K562 (cell line): ENCODE measurements at regions not wholly inside any gene's neighbourhood (a gene's known extent, or its start where the extent isn't known, plus 50 kb on each side); places are given as distances from the start of the nearest gene placed in this dataset.

Experiments
- ATAC-seq: fragments of 200-7000 bp; cut with Tn5 transposase; 3 replicates; pipeline ENCODE4 v1.9.1; 2020; ENCODE audit warnings: moderate library complexity
- BruUV-seq: library from RNA; stranded (reverse); fragments of 400-500 nt; replicated peaks from 2 replicates; lab custom pipeline; 2021; lab: Mats Ljungman, UMichigan
- CTCF ChIA-PET: fragments of 300-600 bp; formaldehyde crosslinking; extraction: SDS; loops from one replicate; lab custom pipeline; 2021; ENCODE audit warnings: low intra/inter-chr PET ratio; lab: Yijun Ruan, JAX
- POLR2A ChIA-PET: fragments of 300-600, 350-650 bp; sonication (Branson Sonifier 250); formaldehyde crosslinking; extraction: SDS; loops from one replicate; lab custom pipeline; 2021; ENCODE audit warnings: antibody characterized with exemption, inconsistent platforms; lab: Yijun Ruan, JAX
- DNase-seq, 4 experiments: peaks; one replicate each; pipeline versions ENCODE4 v3.0.0 to v3.0.0-alpha.2; 2011 to 2018; ENCODE audit warnings: low spot score in 3 of 4, mixed read lengths in 3 of 4; ENCODE audit errors: extremely low read depth in 1 of 4
- FAIRE-seq: peaks from 2 replicates; lab custom pipeline; 2011; peaks lifted over from hg19 to GRCh38; lab: Jason Lieb, UNC
- H2AFZ ChIP-seq: 2 replicates; pipeline ENCODE4 v1.6.0; 2011; ENCODE audit warnings: low read depth, low read length, control low read depth, inconsistent platforms
- H3K27ac ChIP-seq: fragments of 200-600 bp; 3 replicates; pipeline ENCODE4 v1.8.0; 2011; ENCODE audit warnings: low read depth, mild to moderate bottlenecking, control low read depth, inconsistent platforms, low read length, moderate library complexity, mixed read lengths; ENCODE audit errors: extremely low read depth
- H3K27me3 ChIP-seq, 2 experiments: fragments of 300-600 bp in 1 of 2; 2 replicates in 1 of 2; 3 replicates in 1 of 2; pipeline versions ENCODE4 v1.6.0 to v1.8.0; 2011; ENCODE audit warnings: inconsistent platforms in 2 of 2, low read length in 2 of 2, mild to moderate bottlenecking in 1 of 2, mixed read lengths in 1 of 2, moderate library complexity in 1 of 2; ENCODE audit not compliant: control insufficient read depth in 2 of 2, insufficient read depth in 2 of 2
- H3K36me3 ChIP-seq: fragments of 300-600 bp; 3 replicates; pipeline ENCODE4 v1.8.0; 2011; ENCODE audit warnings: mild to moderate bottlenecking, low read length, inconsistent platforms; ENCODE audit not compliant: control insufficient read depth, insufficient read depth
- H3K4me1 ChIP-seq, 2 experiments: fragments of 200-600 bp in 1 of 2; replicated peaks in 1 of 2; 2 replicates in 1 of 2; 3 replicates in 1 of 2; pipeline versions ENCODE4 v1.5.1 to v1.8.0; 2011; ENCODE audit warnings: inconsistent platforms in 2 of 2, low read length in 2 of 2, mild to moderate bottlenecking in 1 of 2, mixed read lengths in 1 of 2, moderate library complexity in 1 of 2; ENCODE audit not compliant: control insufficient read depth in 2 of 2, insufficient read depth in 2 of 2
- H3K4me2 ChIP-seq: 2 replicates; pipeline ENCODE4 v1.6.1; 2011; ENCODE audit warnings: low read length, control low read depth, inconsistent platforms, mixed read lengths; ENCODE audit not compliant: insufficient read depth
- H3K4me3 ChIP-seq: fragments of 200-600 bp; sonication (generic), shearing (Covaris generic); 2 replicates; pipeline ENCODE4 v1.5.1; 2016; ENCODE audit warnings: control low read depth, inconsistent platforms
- H3K79me2 ChIP-seq: fragments of 200-600 bp; 3 replicates; pipeline ENCODE4 v1.8.0; 2011; ENCODE audit warnings: low read length, inconsistent platforms; ENCODE audit not compliant: control insufficient read depth, insufficient read depth
- H3K9ac ChIP-seq, 2 experiments: 2 replicates each; pipeline versions ENCODE4 v1.6.0 to v1.6.1; 2011; ENCODE audit warnings: low read depth in 2 of 2, low read length in 2 of 2, control low read depth in 1 of 2, inconsistent platforms in 1 of 2, mild to moderate bottlenecking in 1 of 2, mixed read lengths in 1 of 2; ENCODE audit not compliant: insufficient read depth in 1 of 2
- H3K9me1 ChIP-seq: one replicate; pipeline ENCODE4 v1.6.0; 2011; ENCODE audit warnings: inconsistent platforms, mild to moderate bottlenecking, low read length, moderate library complexity; ENCODE audit not compliant: control insufficient read depth, insufficient read depth
- H3K9me3 ChIP-seq: replicated peaks from 2 replicates; pipeline ENCODE4 v1.5.1; 2011; ENCODE audit warnings: low read depth, low read length, inconsistent platforms; ENCODE audit not compliant: control insufficient read depth, insufficient read depth
- H4K20me1 ChIP-seq: replicated peaks from 2 replicates; pipeline ENCODE4 v1.6.1; 2011; ENCODE audit warnings: low read length, inconsistent platforms, mixed read lengths; ENCODE audit not compliant: control insufficient read depth, insufficient read depth
- ATF3 ChIP-seq, 2 experiments: fragments of 450-650 bp in 1 of 2; sonication (generic) in 1 of 2; formaldehyde crosslinking in 1 of 2; IDR thresholded peaks in 1 of 2; conservative IDR thresholded peaks in 1 of 2; 2 replicates each; pipeline versions ENCODE4 v1.6.1 to v1.8.1; 2016 to 2023; ENCODE audit warnings: mild to moderate bottlenecking in 2 of 2, moderate library complexity in 2 of 2, inconsistent platforms in 1 of 2, missing genetic modification reagents in 1 of 2
- ATF7 ChIP-seq: fragments of 450-650 bp; IDR thresholded peaks from 2 replicates; pipeline ENCODE4 v1.7.1; 2014; ENCODE audit warnings: mild to moderate bottlenecking, moderate library complexity
- CHAMP1 ChIP-seq: fragments of 450-650 bp; IDR thresholded peaks from 2 replicates; pipeline ENCODE4 v1.6.1; 2016; ENCODE audit warnings: mild to moderate bottlenecking
- DDX20 ChIP-seq: fragments of 450-650 bp; IDR thresholded peaks from 2 replicates; pipeline ENCODE4 v1.6.1; 2016; ENCODE audit warnings: missing genetic modification characterization, low read depth, mild to moderate bottlenecking, missing compliant biosample characterization, moderate library complexity
- PYGO2 ChIP-seq: fragments of 450-650 bp; IDR thresholded peaks from 2 replicates; pipeline ENCODE4 v1.6.1; 2016; ENCODE audit warnings: mild to moderate bottlenecking, missing genetic modification characterization, moderate library complexity, missing compliant biosample characterization
- SRSF1 ChIP-seq: fragments of 200-400 bp; formaldehyde crosslinking; IDR thresholded peaks from 2 replicates; pipeline ENCODE4 v1.6.1; 2017; ENCODE audit warnings: mild to moderate bottlenecking, low read depth, low read length, moderate library complexity
- ZNF551 ChIP-seq: fragments of 250-450 bp; sonication (Bioruptor Pico); IDR thresholded peaks from 2 replicates; pipeline ENCODE4 v1.5.0; 2021; ENCODE audit warnings: mild to moderate bottlenecking, moderate library complexity
- WGBS: fragments of 100-300 bp; shearing (Covaris generic); methylation state at CpG from one replicate; pipeline ENCODE4 v1.1.6; 2016; ENCODE audit warnings: low coverage, mixed read lengths; ENCODE audit not compliant: insufficient coverage; ENCODE audit errors: missing lambda C conversion rate; 5-methylcytosine and 5-hydroxymethylcytosine counted together
- in situ Hi-C: fragments of 300-500 bp; cut with MboI; formaldehyde crosslinking; loops from 4 replicates; pipeline ENCODE4 v1.15.0; 2018; ENCODE audit warnings: inconsistent platforms, mixed read lengths
- intact Hi-C: fragments of 100-400 bp; cut with micrococcal nuclease; formaldehyde crosslinking; loops from 2 replicates; pipeline ENCODE4 v1.14.2; 2022

- intact Hi-C loops, result no loop called here
- H3K9ac ChIP-seq, result no peak overlapping the region
Observed at GRCh38 chr1:199194862-199195261, 556.0 kb downstream of the PTPRC start.

More at GRCh38 chr1:199194862-199195261, 556.0 kb downstream of the PTPRC start:
- no peak for ATAC-seq
- no TSS peak for BruUV-seq
- Histone ChIP-seq H3K27me3 (no peaks in the 10 kb centered on the region), H3K79me2 (no peaks in the 10 kb centered on the region), H3K36me3 (no peaks in the 10 kb centered on the region), H3K4me1 (no peaks in the 10 kb centered on the region), H4K20me1 (no peaks in the 10 kb centered on the region), H2AFZ (no peak overlapping the region), H3K9me1 (no peaks in the 10 kb centered on the region), H3K9me3 (peaks cover 3% of the 10 kb centered on the region), H3K4me3 (no peak overlapping the region), H3K27ac (no peak overlapping the region), H3K4me2 (no peak overlapping the region)
- in situ Hi-C loops, result no loop called here
- CTCF ChIA-PET, result no interaction called here
- POLR2A ChIA-PET, result no interaction called here
- 1% methylated on average over 7 of the region's 7 CpGs for WGBS
- no peak for FAIRE-seq
- TF ChIP-seq ATF3 (IDR thresholded peaks at IDR 0.05) (peak; percentile 11; the same call in 1 of the 2 replicates), ATF3 (CRISPR knock-in tag; conservative IDR thresholded peaks at IDR 0.05) (no peak), ZNF551 (CRISPR knock-in tag) (no peak), SRSF1 (no peak), CHAMP1 (no peak), ATF7 (peak; percentile 32; the same call in 1 of the 2 replicates), PYGO2 (tag) (no peak), DDX20 (tag) (no peak)
- DNase-seq, result no peak
